ENCODE measurements at regions not wholly inside any gene's neighbourhood (a gene's known extent, or its start where the extent isn't known, plus 50 kb on each side); places are given as distances from the start of the nearest gene placed in this dataset.
"Not testable (repeated sequence)": the region's sequence is repeated elsewhere in the genome, so short reads cannot be mapped to it uniquely, and the experiment has no call there.

DNA sequence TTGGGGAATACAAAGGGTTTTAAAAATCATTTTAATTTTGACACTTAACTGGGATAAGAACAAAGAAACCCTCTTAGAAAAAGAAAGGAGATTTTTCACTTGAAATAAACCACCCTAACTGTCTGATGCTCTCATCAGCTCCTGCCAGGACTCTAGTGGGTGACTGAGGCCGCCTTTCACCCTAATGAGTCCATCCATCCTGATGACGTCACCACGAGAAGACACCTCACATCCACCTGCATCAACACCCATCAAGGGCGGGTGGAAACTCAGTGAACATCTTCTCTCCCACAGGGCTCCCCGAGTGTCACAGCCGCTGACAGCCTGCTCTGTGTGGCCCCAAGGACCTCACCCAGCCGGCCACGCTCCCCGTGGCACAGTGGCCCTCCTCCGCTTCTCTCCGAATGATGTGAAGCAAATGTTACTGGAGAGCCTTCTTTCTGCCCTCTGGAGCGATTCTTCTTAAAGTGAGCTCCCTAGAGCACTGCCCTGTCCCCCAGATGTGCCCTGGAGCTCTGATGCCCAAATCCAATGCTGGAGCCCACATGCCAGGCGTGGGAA, 584.3 kb upstream of the ADAMTS16 start:
- no peak for DNase-seq (ENCODE audit: low read depth)

DNA sequence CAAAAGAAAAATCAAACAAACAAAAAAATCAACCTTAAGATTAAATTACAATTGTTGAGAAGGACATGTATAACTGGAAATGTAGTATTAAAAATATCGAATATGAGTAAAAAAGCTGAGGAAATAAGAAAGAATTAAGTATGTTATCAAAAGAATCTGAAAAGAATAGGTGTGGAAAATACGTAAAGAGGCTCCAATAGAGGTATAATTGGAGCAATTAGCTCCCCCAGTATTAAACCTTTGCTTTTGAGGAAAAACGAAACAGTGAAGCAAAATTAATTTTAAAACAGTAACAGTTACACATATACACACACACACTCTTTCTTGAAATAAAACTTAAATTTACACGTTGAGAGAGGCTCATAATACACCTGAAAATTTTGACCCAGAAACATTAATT, 578.7 kb upstream of the ADAMTS16 start:
- no peak for DNase-seq (ENCODE audit: low read depth)

DNA sequence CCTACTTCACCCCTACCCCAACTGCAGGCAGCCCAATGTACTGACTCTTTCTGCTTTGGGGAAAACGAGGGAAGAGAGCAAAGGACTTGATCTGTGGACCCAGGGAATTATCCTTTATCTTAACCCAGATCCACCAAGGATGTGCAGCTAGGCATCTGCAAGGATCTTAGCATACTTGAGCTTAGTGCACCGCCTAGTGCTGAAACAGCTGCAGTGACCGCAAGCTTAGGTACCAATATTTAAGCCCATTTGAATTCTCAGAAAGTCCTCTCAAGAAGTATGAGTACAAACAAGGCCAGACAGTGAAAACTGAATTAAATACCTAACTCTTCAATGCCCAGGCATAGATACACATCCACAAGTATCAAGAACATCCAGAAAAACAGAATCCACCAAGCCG, 576.7 kb upstream of the ADAMTS16 start:
- peak; percentile 16 for DNase-seq (ENCODE audit: low read depth)

DNA sequence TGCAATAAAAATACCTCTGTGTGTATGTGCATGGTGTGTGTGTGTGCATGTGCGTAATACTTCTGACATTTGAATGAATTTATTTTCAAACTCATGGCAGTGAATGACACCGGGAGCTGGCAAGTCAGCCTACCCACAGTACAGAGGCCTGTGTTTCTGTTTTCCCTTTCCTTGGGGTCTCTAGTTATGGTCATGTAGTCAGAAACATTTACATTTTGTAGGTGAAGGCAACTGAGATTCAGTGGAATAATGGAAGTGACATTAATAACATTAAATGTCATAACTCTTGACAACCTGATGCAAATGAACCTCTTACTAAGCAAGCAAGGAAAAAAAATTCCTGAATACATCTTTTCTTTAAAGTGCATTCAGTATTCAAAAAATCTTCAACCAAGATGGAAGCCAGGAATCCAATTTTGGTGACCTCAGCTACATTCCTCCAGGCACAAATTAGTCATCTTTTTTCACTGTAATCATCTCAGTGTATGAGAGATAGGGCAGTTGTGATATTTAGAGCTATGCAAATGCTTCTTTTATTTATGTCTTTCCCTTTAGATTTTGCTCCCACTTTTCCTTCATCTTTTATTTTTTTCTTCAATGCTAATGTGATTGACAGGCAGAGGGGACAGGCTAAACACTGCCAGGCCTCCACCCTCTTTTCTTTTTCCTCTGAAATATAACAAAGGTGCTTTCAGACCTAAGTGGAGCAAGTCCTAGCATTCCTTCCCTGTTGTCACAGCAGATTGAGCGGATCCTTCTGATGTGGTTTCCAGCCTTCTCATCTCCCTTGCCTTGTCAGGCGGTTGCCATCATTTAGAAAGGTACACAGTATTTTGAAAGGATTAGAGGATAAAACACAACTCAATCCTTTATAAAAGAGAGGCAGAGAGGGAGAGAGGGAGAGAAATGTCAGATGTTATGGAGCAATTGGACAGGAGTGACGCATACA, 569.8 kb upstream of the ADAMTS16 start:
- no peak for DNase-seq (ENCODE audit: low read depth)

DNA sequence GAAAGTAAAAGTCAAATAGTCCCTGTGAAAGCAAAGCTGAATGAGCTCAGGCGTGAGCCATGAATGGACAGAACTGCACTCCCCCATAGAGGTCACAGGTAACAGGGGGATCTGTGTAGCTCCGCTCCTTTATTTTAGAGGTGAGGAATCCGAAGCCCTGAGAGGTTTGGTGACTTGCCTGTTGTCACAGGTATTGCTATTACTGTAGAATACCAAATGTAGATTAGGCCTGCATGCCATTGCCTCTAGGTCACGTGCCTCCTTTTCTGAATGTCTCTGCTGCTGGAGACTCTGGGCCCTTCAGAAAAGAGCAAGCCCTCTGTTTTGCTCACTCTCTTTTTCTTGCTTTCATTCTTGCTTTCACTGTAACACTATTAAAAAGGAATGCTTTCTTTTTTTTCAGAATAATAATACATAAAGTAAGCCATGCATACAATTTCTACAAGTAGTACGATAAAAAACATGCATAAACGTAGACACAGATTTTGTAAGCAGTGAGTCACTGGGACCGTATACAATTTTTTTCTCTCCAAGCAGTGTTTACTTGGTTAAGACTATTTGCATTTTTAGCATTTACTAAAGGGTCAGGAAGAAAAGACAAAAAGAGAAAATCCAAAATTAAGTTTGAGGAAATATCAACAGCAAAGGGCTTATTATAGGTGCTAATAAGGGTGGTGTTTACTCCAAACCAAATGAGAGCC, 568.7 kb upstream of the ADAMTS16 start:
- DNase-seq (ENCODE audit: low read depth) = no peak

DNA sequence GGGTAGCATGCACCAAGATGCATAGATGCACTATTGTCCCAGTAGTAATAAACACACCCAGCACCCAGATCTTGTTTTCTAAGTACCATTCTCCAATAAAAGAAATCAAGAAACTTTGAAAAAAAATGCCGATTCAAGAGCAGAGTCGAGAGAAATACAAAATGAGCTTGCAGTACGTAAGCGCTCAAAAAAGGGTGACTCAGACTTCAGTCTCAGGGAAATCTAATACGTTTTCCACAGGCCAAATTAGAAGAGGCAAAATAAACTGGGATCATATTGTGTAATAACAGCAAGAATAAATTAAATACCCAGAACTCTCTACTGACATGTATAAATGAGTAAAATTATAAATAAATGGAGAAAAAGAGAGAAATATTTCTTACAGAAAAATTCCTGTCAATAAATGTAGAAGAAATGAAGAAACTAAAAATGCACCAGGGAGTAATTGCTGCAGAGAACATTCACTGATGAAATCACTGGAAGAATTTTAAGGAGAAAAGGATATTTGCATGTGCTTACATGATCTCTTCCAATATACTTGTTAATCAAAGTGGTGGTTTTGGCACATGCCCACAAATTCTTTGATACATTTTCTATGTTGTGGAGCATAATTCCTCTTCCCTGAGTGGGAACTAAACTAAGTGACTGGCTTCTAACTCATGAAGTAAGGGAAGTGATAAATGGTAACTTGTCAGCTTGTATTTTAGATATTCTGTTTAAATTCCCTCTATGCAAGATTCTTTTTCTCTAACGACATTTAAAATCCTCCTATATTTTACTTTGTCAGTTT, 567.6 kb upstream of the ADAMTS16 start:
- no peak for DNase-seq (ENCODE audit: low read depth)

DNA sequence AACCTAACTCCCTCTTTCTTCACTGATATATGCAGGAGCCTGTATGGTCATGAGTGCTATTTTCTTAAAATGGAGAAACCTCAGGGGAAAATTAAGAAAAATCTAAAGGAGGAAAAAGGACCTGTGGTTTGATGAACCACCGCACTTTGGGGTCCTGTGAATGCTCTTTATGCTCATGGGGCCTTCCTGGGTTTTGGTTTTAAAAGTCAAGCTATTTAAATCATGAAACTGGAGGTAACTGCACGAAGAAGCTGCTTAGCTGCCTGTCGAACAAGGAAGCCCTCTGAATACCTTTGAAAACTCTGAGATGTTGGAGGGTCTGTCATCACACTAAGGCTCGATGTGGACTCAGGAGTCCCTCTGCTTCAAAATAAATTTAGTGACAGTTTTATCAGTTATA, 564.5 kb upstream of the ADAMTS16 start:
- DNase-seq (ENCODE audit: low read depth) = no peak

DNA sequence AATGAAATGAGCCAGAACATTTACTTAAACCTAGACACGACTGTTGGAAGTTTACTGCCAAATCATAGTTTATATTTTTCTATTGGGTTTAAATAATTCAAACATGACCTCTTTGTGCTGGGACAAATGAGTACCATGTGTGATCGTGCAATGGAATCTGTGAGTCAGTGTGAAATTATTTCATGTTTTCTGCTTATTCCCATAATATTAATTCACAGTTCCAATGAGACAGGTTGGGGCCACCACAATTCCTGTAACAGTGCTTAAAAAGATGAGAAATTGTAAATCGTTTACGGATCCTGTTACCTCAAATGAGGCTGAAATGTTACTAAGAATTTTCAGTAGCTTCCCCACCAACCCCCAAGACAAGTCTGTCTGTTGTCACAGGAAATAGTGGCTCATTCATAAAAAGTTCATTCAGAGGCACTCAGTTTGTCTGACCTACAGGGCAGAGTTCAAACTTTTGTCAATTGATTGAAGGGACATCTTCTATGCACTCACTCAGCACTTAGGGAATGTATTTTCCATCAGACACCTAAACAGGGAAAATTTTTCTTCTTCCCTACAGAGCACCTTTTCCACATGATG, 563.9 kb upstream of the ADAMTS16 start:
- no peak for DNase-seq (ENCODE audit: low read depth)

DNA sequence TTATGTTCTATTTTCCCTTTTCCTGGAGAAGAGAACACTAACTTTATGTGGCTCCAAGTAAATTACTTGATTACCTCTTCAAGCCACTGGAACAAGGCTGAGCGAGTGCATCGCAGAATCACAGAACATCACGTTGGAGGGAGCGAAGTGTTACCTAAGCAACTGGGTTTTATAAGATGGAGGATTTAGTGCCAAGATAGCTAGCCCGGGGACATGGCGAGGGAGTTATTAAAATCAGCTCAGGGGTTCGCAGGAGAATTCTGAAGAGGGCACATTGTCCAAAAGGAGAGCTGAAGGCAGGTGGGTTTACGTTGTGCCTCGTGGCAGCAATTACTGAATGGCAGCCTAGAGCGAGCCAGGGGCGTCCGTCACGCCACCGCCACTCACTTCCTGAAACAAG, 563.2 kb upstream of the ADAMTS16 start:
- DNase-seq (ENCODE audit: low read depth) = no peak

DNA sequence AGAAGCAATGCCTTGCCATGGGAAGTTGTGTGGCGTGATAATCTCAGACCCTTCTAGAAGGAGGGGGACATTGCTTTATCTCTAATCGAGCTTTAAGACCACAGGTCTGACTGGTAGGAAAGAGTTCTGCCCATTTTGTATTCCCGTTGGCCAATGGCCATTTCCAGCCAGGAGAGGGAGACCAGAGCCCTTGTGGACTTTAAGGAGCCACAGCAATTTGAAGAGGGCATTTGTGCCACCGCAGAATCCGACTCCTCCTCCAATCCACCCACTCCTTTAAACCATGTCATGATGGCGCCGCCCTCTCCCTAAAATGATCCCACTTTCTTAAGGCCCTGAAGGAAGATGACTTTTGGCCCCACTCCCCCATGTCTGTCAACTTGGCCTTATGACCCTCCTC, 560.5 kb upstream of the ADAMTS16 start:
- no peak for DNase-seq (ENCODE audit: low read depth)

DNA sequence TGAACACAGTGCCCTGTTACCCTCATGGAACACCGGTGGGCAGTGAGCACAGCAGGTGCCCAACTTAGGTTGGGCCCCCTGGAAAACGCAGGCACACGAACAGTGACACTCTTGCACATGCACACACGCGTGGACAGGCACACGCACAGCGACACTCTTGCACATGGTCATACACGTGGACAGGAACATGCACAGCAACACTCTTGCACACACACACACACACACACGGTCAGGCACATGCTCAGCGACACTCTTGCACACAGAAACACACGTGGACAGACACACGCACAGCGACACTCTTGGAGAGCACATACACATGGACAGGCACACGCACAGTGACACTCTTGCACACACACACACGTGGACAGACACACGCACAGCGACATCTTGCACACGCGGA, 559.4 kb upstream of the ADAMTS16 start:
- no peak for DNase-seq (ENCODE audit: low read depth)

DNA sequence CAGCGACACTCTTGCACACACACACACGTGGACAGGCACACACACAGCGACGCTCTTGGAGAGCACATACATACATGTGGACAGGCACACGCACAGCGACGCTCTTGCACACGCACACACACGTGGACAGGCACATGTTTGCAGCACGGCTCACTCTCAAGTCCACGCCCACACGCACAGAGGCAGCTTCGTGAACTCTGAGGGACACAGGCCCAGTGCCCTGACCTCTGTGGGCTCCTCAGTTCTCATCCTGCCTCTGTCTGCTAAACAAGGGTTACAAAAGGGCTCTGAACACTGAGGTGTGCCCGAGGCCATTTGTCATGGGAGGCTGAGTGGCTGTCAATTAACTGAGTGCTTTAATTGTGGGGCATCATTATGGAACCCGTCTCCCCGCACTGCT, 558.8 kb upstream of the ADAMTS16 start:
- DNase-seq (ENCODE audit: low read depth) = no peak

DNA sequence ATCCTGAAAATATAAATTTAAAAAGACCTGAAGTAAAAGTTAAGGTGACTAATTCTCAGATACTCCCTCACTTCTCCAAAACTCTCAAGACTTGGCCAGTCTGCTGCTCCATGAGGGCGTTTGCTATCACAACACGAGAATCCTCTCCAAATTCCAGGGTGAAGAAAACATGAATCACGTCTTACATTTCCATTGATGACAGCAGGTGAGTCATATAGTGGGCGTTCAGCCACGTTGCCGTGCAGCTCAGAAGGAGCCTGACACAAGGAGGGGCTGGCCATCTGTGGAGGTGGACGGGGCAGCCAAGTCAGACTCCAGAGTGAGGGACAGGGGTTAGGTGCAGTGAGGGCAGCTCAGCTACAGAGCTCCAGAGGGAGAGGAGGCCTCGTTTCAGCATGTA, 555.1 kb upstream of the ADAMTS16 start:
- peak; percentile 63 for DNase-seq (ENCODE audit: low read depth)

DNA sequence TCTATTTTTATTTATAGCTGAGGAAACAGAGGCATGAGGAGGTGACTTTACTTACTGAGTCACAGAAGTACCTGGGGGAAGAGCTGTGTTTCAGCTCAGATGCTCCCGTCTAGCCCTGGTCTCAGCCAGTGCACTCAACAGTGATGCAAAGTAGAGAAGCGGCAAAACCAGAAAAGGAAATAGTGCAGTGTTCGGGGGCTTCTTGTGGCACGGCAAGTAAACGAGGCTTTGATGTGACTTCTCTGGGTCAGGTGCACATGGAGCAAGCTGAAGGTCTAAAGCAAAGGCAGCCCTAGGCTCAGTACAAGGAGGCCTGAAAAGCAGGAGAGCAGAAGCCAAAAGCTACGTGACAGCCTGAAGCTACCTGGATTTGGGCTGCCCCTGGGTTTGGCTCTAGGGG, 526.7 kb upstream of the ADAMTS16 start:
- DNase-seq (ENCODE audit: low read depth) = no peak

DNA sequence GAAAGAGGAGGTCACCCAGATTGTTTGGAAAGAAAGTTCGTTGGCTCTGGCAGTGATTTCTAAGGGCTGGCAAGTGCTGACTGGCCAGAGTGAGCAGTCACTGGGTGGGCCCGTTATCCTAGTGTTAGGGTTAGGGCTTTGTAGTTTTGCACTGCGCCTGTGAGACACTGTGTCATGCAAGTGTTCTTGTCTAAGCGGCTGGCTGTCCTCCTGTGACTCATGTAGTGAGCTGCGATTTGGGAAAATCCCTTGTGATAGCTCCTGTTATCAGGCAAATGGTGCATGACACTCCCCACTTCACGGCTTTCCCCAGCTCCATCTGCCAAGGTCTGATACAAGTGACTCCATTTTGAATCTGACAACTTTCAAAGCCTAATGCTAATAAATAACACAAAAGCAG, 526.0 kb upstream of the ADAMTS16 start:
- no peak for DNase-seq (ENCODE audit: low read depth)

DNA sequence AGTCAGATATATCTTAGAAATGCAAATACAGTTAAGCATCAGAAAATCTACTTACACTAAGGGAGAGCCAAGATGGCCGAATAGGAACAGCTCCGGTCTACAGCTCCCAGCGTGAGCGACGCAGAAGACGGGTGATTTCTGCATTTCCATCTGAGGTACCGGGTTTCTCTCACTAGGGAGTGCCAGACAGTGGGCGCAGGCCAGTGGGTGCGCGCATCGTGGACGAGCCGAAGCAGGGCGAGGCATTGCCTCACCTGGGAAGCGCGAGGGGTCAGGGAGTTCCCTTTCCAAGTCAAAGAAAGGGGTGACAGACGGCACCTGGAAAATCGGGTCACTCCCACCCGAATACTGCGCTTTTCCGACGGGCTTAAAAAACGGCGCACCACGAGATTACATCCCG, 524.8 kb upstream of the ADAMTS16 start:
- DNase-seq (ENCODE audit: low read depth) = not testable (repeated sequence)

DNA sequence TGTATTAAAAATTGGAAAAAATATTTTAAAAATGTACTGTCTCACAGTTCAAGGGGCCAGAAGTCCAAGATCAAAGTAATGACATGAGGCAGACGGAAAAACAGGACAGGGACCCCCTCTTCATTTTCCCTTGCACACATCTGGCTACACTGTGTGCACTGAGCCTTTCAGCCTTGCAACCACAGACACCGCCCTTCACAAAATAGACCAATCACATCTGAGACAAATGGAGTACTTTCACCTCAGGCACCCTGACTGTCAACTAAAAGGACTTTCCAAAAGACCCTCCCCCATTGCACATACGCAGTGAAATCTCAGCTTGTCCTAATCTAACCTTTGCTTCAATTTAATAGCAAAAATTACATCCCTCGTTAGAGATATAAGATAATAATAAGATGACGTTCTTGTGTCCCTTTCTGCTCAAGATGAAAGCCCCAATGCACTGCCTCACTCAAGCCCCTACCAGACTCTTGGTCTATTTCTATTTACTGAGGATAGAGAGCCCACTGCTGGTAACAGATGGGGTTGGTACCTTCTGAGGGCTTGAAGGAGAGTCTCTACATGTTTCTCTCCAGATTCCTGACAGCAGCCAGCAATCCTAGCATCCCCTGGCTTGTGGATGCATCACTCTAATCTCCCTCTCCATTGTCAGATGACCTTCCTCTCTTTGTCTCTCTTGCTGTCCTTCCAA, 514.8 kb upstream of the ADAMTS16 start:
- no peak for DNase-seq (ENCODE audit: low read depth)

DNA sequence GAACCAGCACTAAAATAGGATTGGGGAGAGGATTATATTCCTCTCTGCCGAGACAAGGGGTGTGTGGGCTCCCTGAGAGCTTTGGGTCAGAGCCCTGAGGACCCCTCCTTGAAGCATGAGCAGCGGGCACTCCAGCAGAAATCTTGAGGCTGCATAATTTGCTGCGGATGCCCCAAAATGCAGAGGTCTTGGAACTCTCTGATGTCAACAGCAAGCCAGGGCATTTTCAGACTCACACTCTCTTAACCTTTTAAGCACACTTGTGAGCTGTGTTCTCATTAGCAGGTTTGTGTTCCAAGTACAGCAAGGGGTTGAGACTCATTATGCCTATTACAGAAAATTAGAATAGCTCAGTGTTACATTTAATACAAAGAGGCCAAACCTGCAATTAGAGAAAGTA, 513.0 kb upstream of the ADAMTS16 start:
- DNase-seq (ENCODE audit: low read depth) = no peak

DNA sequence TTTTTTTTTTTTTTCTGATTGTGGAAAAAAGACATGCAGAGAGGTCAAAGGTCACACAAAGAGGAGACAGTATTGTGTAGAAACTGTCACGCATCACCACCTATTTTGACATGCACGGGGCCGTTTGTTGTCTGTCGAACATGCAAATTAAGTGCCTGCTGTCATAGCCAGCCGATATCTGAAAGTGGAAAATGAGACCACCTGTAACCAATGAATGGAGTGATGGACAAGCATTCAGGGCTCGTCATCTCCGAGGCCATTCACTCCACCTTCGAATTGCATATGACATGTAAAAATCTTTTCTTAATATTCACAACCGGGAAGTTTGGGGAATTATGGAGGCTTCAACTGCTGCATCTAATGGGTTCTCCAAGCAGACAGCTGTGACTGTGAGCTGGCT, 512.2 kb upstream of the ADAMTS16 start:
- no peak for DNase-seq (ENCODE audit: low read depth)

DNA sequence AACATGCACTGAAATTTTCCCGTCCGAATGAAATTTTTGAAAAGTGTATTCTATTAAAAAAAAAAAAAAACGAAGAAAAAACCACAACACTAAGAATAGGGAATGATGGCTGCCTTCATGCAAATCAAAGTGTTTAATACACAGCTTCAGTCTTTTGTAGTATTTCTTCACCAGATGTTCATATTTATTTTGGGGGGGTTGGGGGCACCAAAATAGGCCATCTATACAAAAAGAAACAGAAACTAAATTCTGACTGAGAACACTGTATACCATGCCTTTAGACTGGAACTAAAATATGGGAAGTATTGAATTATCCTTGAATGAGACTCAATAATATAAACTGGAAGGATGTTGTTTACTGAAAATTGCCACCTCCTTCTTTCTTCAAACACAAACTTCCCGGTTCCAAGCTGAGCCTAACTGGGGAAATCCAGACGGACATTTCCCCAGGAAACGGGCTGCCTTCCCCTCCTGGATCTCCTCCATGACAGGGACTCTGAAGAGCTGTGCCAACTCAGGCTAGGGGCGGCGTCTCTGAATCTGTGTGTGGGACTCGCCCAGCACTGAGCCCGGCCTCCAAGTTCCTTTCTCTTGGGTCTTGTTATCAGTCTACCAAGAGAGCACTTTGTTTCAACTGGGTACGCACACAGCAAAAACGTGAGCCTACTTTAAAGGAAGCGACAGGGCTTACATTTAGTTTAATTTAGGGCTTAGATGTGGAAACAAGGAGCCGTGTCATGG, 511.3 kb upstream of the ADAMTS16 start:
- DNase-seq (ENCODE audit: low read depth) = no peak
